CD4-positive, alpha-beta T cell (primary cell): ENCODE measurements at regions not wholly inside any gene's neighbourhood (a gene's known extent, or its start where the extent isn't known, plus 50 kb on each side); places are given as distances from the start of the nearest gene placed in this dataset.

Experiments
- ATAC-seq: fragments of 200-7000 bp; cut with Tn5 transposase; one replicate; pipeline ENCODE4 v1.10.0; 2022; ENCODE audit warnings: mild to moderate bottlenecking; ENCODE audit not compliant: poor library complexity
- CTCF ChIA-PET: fragments of 350-600 bp; sonication (Branson Sonifier 250); formaldehyde crosslinking; loops from one replicate; lab custom pipeline; 2021; ENCODE audit warnings: antibody characterized with exemption, inconsistent platforms; lab: Charles Lee
- POLR2A ChIA-PET: fragments of 350-600 bp; sonication (Branson Sonifier 250); formaldehyde crosslinking; loops from one replicate; lab custom pipeline; 2021; ENCODE audit warnings: antibody characterized with exemption, inconsistent platforms; lab: Charles Lee
- DNase-seq, 14 experiments: peaks; one replicate each; pipeline ENCODE4 v3.0.0-alpha.2; 2013 to 2020; ENCODE audit warnings: mixed read lengths in 2 of 14
- H3K27ac ChIP-seq, 2 donors: one replicate each; pipeline versions ENCODE4 v1.5.1 to v1.7.0; 2013; ENCODE audit warnings: low read length in 2 of 2, low read depth in 1 of 2, mild to moderate bottlenecking in 1 of 2
- H3K27me3 ChIP-seq, 2 experiments: 1 replicate in 1 of 2; 2 replicates in 1 of 2; pipeline versions ENCODE4 v1.6.1 to v1.7.0; 2013; ENCODE audit warnings: low read length in 2 of 2, control low read depth in 1 of 2, mild to moderate bottlenecking in 1 of 2, moderate library complexity in 1 of 2; ENCODE audit not compliant: insufficient read depth in 2 of 2, control insufficient read depth in 1 of 2
- H3K36me3 ChIP-seq: one replicate; pipeline ENCODE4 v1.6.1; 2013; ENCODE audit warnings: low read length, control low read depth; ENCODE audit not compliant: insufficient read depth
- H3K4me1 ChIP-seq: one replicate; pipeline ENCODE4 v1.6.1; 2013; ENCODE audit warnings: low read length, control low read depth; ENCODE audit not compliant: insufficient read depth
- H3K4me3 ChIP-seq: one replicate; pipeline ENCODE4 v1.5.1; 2013; ENCODE audit warnings: mild to moderate bottlenecking, low read length, moderate library complexity
- H3K9me3 ChIP-seq, 2 experiments: 1 replicate in 1 of 2; 2 replicates in 1 of 2; pipeline versions ENCODE4 v1.6.1 to v1.7.0; 2013; ENCODE audit warnings: low read length in 2 of 2, mild to moderate bottlenecking in 2 of 2, control low read depth in 1 of 2, moderate library complexity in 1 of 2; ENCODE audit not compliant: control insufficient read depth in 1 of 2, insufficient read depth in 1 of 2
- H3K27ac Mint-ChIP-seq: one replicate; pipeline ENCODE4 v1.8.0; 2020; ENCODE audit warnings: mixed read lengths
- H3K27me3 Mint-ChIP-seq: one replicate; pipeline ENCODE4 v1.8.0; 2021; ENCODE audit warnings: mixed read lengths
- H3K36me3 Mint-ChIP-seq: one replicate; pipeline ENCODE4 v1.8.0; 2021; ENCODE audit warnings: low read depth, mixed read lengths
- H3K4me1 Mint-ChIP-seq: one replicate; pipeline ENCODE4 v1.8.0; 2021; ENCODE audit warnings: low read depth, mixed read lengths
- H3K4me3 Mint-ChIP-seq: one replicate; pipeline ENCODE4 v1.8.0; 2020; ENCODE audit warnings: mild to moderate bottlenecking, mixed read lengths
- H3K9me3 Mint-ChIP-seq: one replicate; pipeline ENCODE4 v1.8.0; 2020; ENCODE audit warnings: mixed read lengths
- intact Hi-C, 2 experiments: fragments of 100-400 bp; cut with DNase I in 1 of 2; cut with micrococcal nuclease in 1 of 2; formaldehyde crosslinking; loops; one replicate each; pipeline versions ENCODE4 v1.15.1 to v1.9.0; 2023 to 2025; cut with DNase I, micrococcal nuclease
- TF ChIP-seq, protein P1 (sequence below): fragments of 200-600 bp; IDR thresholded peaks from one replicate; pipeline ENCODE4 v1.8.0; 2022; ENCODE audit warnings: antibody characterized with exemption, mild to moderate bottlenecking

DNA sequence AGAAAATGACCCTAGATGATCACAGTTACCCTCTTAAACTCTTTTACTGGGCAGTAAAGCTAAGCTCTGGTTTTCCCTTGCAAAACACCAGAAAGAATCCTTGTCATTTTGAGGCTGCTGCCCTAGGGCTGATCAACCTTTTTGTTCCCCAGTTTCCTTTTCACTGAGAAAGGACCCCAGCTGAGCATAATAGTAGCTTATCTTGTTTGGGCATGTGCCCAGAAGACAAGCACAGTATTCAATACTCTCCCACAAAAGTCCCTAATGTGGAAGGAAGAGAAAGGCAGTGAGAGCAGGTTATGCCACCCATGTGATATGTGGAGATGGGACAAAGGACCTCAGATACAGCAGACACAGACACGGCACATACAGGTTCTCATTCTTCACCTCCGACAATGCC is 332.6 kb upstream of the TMPO start:
- no peaks in the 10 kb centered on the region for H3K27me3 ChIP-seq

GRCh38 chr12:98185606-98186005 is 329.8 kb upstream of the TMPO start:
- ChIA-PET CTCF (no interaction called here), POLR2A (no interaction called here)
- no peak for ATAC-seq
- Mint-ChIP-seq H3K27ac (no peak overlapping the region), H3K36me3 (no peaks in the 10 kb centered on the region), H3K4me1 (no peaks in the 10 kb centered on the region), H3K4me3 (no peak overlapping the region), H3K27me3 (peaks cover 7% of the 10 kb centered on the region), H3K9me3 (no peaks in the 10 kb centered on the region)
- DNase-seq: no peak
- no peaks in the 10 kb centered on the region for H3K36me3 ChIP-seq
- TF ChIP-seq, protein P1, sequence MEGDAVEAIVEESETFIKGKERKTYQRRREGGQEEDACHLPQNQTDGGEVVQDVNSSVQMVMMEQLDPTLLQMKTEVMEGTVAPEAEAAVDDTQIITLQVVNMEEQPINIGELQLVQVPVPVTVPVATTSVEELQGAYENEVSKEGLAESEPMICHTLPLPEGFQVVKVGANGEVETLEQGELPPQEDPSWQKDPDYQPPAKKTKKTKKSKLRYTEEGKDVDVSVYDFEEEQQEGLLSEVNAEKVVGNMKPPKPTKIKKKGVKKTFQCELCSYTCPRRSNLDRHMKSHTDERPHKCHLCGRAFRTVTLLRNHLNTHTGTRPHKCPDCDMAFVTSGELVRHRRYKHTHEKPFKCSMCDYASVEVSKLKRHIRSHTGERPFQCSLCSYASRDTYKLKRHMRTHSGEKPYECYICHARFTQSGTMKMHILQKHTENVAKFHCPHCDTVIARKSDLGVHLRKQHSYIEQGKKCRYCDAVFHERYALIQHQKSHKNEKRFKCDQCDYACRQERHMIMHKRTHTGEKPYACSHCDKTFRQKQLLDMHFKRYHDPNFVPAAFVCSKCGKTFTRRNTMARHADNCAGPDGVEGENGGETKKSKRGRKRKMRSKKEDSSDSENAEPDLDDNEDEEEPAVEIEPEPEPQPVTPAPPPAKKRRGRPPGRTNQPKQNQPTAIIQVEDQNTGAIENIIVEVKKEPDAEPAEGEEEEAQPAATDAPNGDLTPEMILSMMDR: no peak
- H3K27ac ChIP-seq: no peak overlapping the region
- H3K4me3 ChIP-seq: no peak overlapping the region
- no peaks in the 10 kb centered on the region for H3K27me3 ChIP-seq
- intact Hi-C loops: no loop called here
- no peaks in the 10 kb centered on the region for H3K9me3 ChIP-seq
- H3K4me1 ChIP-seq: no peaks in the 10 kb centered on the region

More for the DNA sequence above, 332.6 kb upstream of the TMPO start:
- no peak overlapping the region for H3K27ac Mint-ChIP-seq
- ChIA-PET CTCF (interaction anchor here (1.1 kb wide), 1 partner anchor 12 kb away, joined by 3 read pairs; no protein-coding TSS in a partner anchor), POLR2A (no interaction called here)
- no peak for DNase-seq
- no peaks in the 10 kb centered on the region for H3K9me3 ChIP-seq
- H3K4me1 ChIP-seq: no peaks in the 10 kb centered on the region
- TF ChIP-seq, protein P1: no peak
- intact Hi-C loops: no loop called here
- no peaks in the 10 kb centered on the region for H3K36me3 ChIP-seq
- no peaks in the 10 kb centered on the region for H3K9me3 Mint-ChIP-seq
- H3K36me3 Mint-ChIP-seq: no peaks in the 10 kb centered on the region
- H3K27ac ChIP-seq: no peak overlapping the region
- no peak overlapping the region for H3K4me3 ChIP-seq
- H3K4me3 Mint-ChIP-seq: no peak overlapping the region
- ATAC-seq: no peak
- no peaks in the 10 kb centered on the region for H3K4me1 Mint-ChIP-seq
- peaks cover 7% of the 10 kb centered on the region for H3K27me3 Mint-ChIP-seq

- Histone ChIP-seq H3K27ac (no peak overlapping the region), H3K9me3 (no peaks in the 10 kb centered on the region), H3K4me3 (no peak overlapping the region), H3K36me3 (no peaks in the 10 kb centered on the region), H3K4me1 (no peaks in the 10 kb centered on the region), H3K27me3 (no peaks in the 10 kb centered on the region)
- H3K9me3 Mint-ChIP-seq: no peaks in the 10 kb centered on the region
- CTCF ChIA-PET: no interaction called here
- intact Hi-C loops: no loop called here
- H3K4me3 Mint-ChIP-seq: no peak overlapping the region
- TF ChIP-seq, protein P1: no peak
- no peak for ATAC-seq
- DNase-seq: no peak
- POLR2A ChIA-PET: no interaction called here
- H3K36me3 Mint-ChIP-seq: no peaks in the 10 kb centered on the region
- H3K27ac Mint-ChIP-seq: no peak overlapping the region
- H3K27me3 Mint-ChIP-seq: no peaks in the 10 kb centered on the region
- no peaks in the 10 kb centered on the region for H3K4me1 Mint-ChIP-seq
Observed at GRCh38 chr12:98188650-98189077, 326.7 kb upstream of the TMPO start.
